Psoas muscle (tissue), 7 donors: ENCODE measurements at regions not wholly inside any gene's neighbourhood (a gene's known extent, or its start where the extent isn't known, plus 50 kb on each side); places are given as distances from the start of the nearest gene placed in this dataset.

Experiments used
- ATAC-seq, 4 donors: fragments of 200-7000 bp; cut with Tn5 transposase; one replicate each; pipeline ENCODE4 v1.9.1; 2020; ENCODE audit warnings: moderate library complexity in 3 of 4, mild to moderate bottlenecking in 2 of 4
- DNase-seq, 2 donors: peaks; one replicate each; pipeline ENCODE4 v3.0.0-alpha.2; 2020
- H3K27ac ChIP-seq: fragments of 200-600 bp; one replicate; pipeline ENCODE4 v1.8.0; 2022
- H3K27me3 ChIP-seq, 3 donors: fragments of 200-600 bp in 1 of 3; one replicate each; pipeline versions ENCODE4 v1.6.1 to v1.8.0; 2013 to 2022; ENCODE audit warnings: low read length in 2 of 3, mild to moderate bottlenecking in 2 of 3, moderate library complexity in 1 of 3; ENCODE audit not compliant: insufficient read depth in 3 of 3
- H3K36me3 ChIP-seq, 2 donors: fragments of 200-600 bp in 1 of 2; one replicate each; pipeline versions ENCODE4 v1.6.1 to v1.8.0; 2013 to 2022; ENCODE audit warnings: low read depth in 1 of 2, mild to moderate bottlenecking in 1 of 2, moderate library complexity in 1 of 2; ENCODE audit not compliant: insufficient read depth in 1 of 2
- H3K4me1 ChIP-seq: fragments of 200-600 bp; one replicate; pipeline ENCODE4 v1.8.0; 2022
- H3K4me3 ChIP-seq: fragments of 200-600 bp; one replicate; pipeline ENCODE4 v1.8.0; 2022; ENCODE audit warnings: mild to moderate bottlenecking
- H3K9me3 ChIP-seq: fragments of 200-600 bp; one replicate; pipeline ENCODE4 v1.8.0; 2022
- CTCF ChIP-seq: fragments of 200-600 bp; IDR thresholded peaks from one replicate; pipeline ENCODE4 v1.8.0; 2022; ENCODE audit warnings: antibody characterized with exemption
- WGBS, 3 donors: extraction: QIAGEN DNeasy Blood & Tissue Kit; methylation state at CpG; one replicate each; pipeline versions ENCODE4 v1.1.6 to v1.1.7; 2013; 5-methylcytosine and 5-hydroxymethylcytosine counted together
- intact Hi-C, 2 donors: fragments of 100-400 bp; cut with DNase I; formaldehyde crosslinking; loops; one replicate each; pipeline versions ENCODE4 v1.11.0 to v1.14.2; 2022
- donor health status: healthy with polysubstance abuse.
- donor health status: DM: no; HTN: no; CAD: no; lungs with moderate emphysema.
- donor health status: Bipolar disorder and iron deficiency.
- donor health status: healthy.
- donor health status: DM: yes; HTN: yes; CAD: no.
- donor health status: DM: no; HTN: no; CAD: no.
- donor health status: DM: yes; HTN: yes; CAD: no.

GRCh38 chr5:118733394-118733793 is 255.0 kb downstream of the DTWD2 start:
- no peaks in the 10 kb centered on the region for H3K36me3 ChIP-seq
- DNase-seq (no peak), ATAC-seq (no peak)
- 72 to 75% (median 72%) methylated on average over 3 of the region's 3 CpGs for WGBS, 3 donors
- H3K4me3 ChIP-seq, result no peak overlapping the region
- TF ChIP-seq CTCF, result no peak
- H3K27me3 ChIP-seq, result no peaks in the 10 kb centered on the region
- no peaks in the 10 kb centered on the region for H3K4me1 ChIP-seq
- intact Hi-C loops, result no loop called here
- no peaks in the 10 kb centered on the region for H3K9me3 ChIP-seq
- no peak overlapping the region for H3K27ac ChIP-seq

GRCh38 chr5:118728191-118728590 is 260.2 kb downstream of the DTWD2 start:
- intact Hi-C loops, result no loop called here

GRCh38 chr5:118726891-118727290 is 261.5 kb downstream of the DTWD2 start:
- intact Hi-C loops, result no loop called here
- WGBS, 3 donors, result 81 to 85% (median 83%) methylated on average over 3 of the region's 3 CpGs

More at GRCh38 chr5:118728191-118728590, 260.2 kb downstream of the DTWD2 start:
- Histone ChIP-seq H3K9me3 (no peaks in the 10 kb centered on the region), H3K36me3 (no peaks in the 10 kb centered on the region), H3K27ac (no peak overlapping the region), H3K4me3 (no peak overlapping the region), H3K27me3 (no peaks in the 10 kb centered on the region), H3K4me1 (no peaks in the 10 kb centered on the region)
- TF ChIP-seq CTCF, result no peak
- ATAC-seq (no peak), DNase-seq (no peak)
- 63 to 73% (median 68%) methylated on average over 2 of the region's 2 CpGs for WGBS, 3 donors

GRCh38 chr5:118723021-118723338 is 265.4 kb downstream of the DTWD2 start:
- no peaks in the 10 kb centered on the region for H3K27me3 ChIP-seq
- no peaks in the 10 kb centered on the region for H3K4me1 ChIP-seq
- no peak overlapping the region for H3K4me3 ChIP-seq
- H3K36me3 ChIP-seq, result no peaks in the 10 kb centered on the region
- ATAC-seq (no peak), DNase-seq (no peak)
- H3K27ac ChIP-seq, result no peak overlapping the region
- TF ChIP-seq CTCF, result no peak
- intact Hi-C loops, result no loop called here
- no peaks in the 10 kb centered on the region for H3K9me3 ChIP-seq

More at GRCh38 chr5:118726891-118727290, 261.5 kb downstream of the DTWD2 start:
- H3K4me3 ChIP-seq, result no peak overlapping the region
- DNase-seq, result no peak
- H3K27me3 ChIP-seq, result no peaks in the 10 kb centered on the region
- no peak for ATAC-seq
- no peaks in the 10 kb centered on the region for H3K4me1 ChIP-seq
- H3K36me3 ChIP-seq, result no peaks in the 10 kb centered on the region
- TF ChIP-seq CTCF, result no peak
- H3K9me3 ChIP-seq, result no peaks in the 10 kb centered on the region
- H3K27ac ChIP-seq, result no peak overlapping the region

- 69 to 73% (median 71%) methylated on average over 7 of the region's 7 CpGs for WGBS, 3 donors
- no peak for DNase-seq
- TF ChIP-seq CTCF, result no peak
- ATAC-seq, result no peak
- no peaks in the 10 kb centered on the region for H3K36me3 ChIP-seq
- no peaks in the 10 kb centered on the region for H3K4me1 ChIP-seq
- no peak overlapping the region for H3K4me3 ChIP-seq
- no peak overlapping the region for H3K27ac ChIP-seq
- intact Hi-C loops, result no loop called here
- no peaks in the 10 kb centered on the region for H3K27me3 ChIP-seq
- no peaks in the 10 kb centered on the region for H3K9me3 ChIP-seq
Observed at GRCh38 chr5:118722122-118723020, 266.0 kb downstream of the DTWD2 start.
